GM12878 (cell line): ENCODE measurements at regions not wholly inside any gene's neighbourhood (a gene's known extent, or its start where the extent isn't known, plus 50 kb on each side); places are given as distances from the start of the nearest gene placed in this dataset.

Experiments used
- BACH1 ChIP-seq: fragments of 450-650 bp; IDR thresholded peaks from 2 replicates; pipeline ENCODE4 v1.6.1; 2017; ENCODE audit warnings: mild to moderate bottlenecking, borderline replicate concordance
- POLR2AphosphoS5 ChIP-seq: IDR thresholded peaks from 2 replicates; pipeline ENCODE4 v1.6.1; 2011; ENCODE audit warnings: mild to moderate bottlenecking, low read length, inconsistent platforms
- RELA ChIP-seq: fragments of 450-650 bp; IDR thresholded peaks from 2 replicates; pipeline ENCODE4 v1.8.0; 2014; ENCODE audit warnings: borderline replicate concordance; ENCODE audit not compliant: partially characterized antibody
- SIN3A ChIP-seq: IDR thresholded peaks from 2 replicates; pipeline ENCODE4 v1.6.1; 2012; ENCODE audit warnings: low read depth, low read length, improper control_type of control experiment
- TAF1 ChIP-seq: IDR thresholded peaks from 2 replicates; pipeline ENCODE4 v1.6.1; 2011; ENCODE audit warnings: mild to moderate bottlenecking, low read depth, low read length, borderline replicate concordance
- TCF3 ChIP-seq: IDR thresholded peaks from 2 replicates; pipeline ENCODE4 v1.6.1; 2012; ENCODE audit warnings: low read depth, mild to moderate bottlenecking, low read length, borderline replicate concordance; ENCODE audit not compliant: insufficient read depth
- YY1 ChIP-seq: IDR thresholded peaks from 2 replicates; pipeline ENCODE4 v1.6.1; 2011; ENCODE audit warnings: low read depth, mild to moderate bottlenecking, low read length
- TF ChIP-seq, protein P1 (sequence below): IDR thresholded peaks from 2 replicates; pipeline ENCODE4 v1.6.1; 2012; ENCODE audit warnings: low read depth, low read length, improper control_type of control experiment

DNA sequence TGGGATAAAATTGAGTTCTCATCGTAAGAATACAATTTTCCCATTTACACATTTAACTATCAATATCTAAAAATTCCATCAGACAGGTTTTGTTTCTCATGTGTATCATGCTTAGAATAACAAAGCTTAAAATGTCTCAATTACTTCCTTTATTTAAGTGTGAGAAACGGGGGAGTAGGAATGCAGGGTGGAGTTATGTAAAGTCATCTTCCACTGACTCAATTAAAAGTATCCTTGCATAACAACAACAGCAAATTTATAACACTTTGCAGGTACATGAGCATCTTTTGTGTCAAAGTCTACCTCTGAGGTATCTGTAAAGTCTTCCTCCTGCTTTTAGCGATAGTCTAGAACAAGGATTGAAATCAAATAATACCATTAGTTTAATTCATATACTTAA lies 327.1 kb downstream of the EPHA4 start:
- TF ChIP-seq TAF1 (no peak), YY1 (no peak), POLR2AphosphoS5 (no peak), RELA (no peak), TCF3 (no peak), SIN3A (no peak), BACH1 (no peak)
- TF ChIP-seq, protein P1, sequence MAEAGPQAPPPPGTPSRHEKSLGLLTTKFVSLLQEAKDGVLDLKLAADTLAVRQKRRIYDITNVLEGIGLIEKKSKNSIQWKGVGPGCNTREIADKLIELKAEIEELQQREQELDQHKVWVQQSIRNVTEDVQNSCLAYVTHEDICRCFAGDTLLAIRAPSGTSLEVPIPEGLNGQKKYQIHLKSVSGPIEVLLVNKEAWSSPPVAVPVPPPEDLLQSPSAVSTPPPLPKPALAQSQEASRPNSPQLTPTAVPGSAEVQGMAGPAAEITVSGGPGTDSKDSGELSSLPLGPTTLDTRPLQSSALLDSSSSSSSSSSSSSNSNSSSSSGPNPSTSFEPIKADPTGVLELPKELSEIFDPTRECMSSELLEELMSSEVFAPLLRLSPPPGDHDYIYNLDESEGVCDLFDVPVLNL, result no peak
